Keratinocyte (primary cell): ENCODE measurements at regions not wholly inside any gene's neighbourhood (a gene's known extent, or its start where the extent isn't known, plus 50 kb on each side); places are given as distances from the start of the nearest gene placed in this dataset.

Source experiments
- CTCF ChIP-seq, 3 experiments: IDR thresholded peaks in 1 of 3; conservative IDR thresholded peaks in 1 of 3; optimal IDR thresholded peaks in 1 of 3; 2 replicates in 2 of 3; 3 replicates in 1 of 3; pipeline versions ENCODE3 to v1.5.1; 2011; ENCODE audit warnings: low read length in 3 of 3, mild to moderate bottlenecking in 3 of 3, moderate library complexity in 2 of 3, control low read depth in 1 of 3, inconsistent platforms in 1 of 3; ENCODE audit not compliant: insufficient read depth in 2 of 3; ENCODE audit errors: extremely low read depth in 1 of 3
- EZH2 ChIP-seq: IDR thresholded peaks from one replicate; pipeline ENCODE4 v1.6.1; 2012; ENCODE audit warnings: inconsistent platforms, mild to moderate bottlenecking, low read length, moderate library complexity

DNA sequence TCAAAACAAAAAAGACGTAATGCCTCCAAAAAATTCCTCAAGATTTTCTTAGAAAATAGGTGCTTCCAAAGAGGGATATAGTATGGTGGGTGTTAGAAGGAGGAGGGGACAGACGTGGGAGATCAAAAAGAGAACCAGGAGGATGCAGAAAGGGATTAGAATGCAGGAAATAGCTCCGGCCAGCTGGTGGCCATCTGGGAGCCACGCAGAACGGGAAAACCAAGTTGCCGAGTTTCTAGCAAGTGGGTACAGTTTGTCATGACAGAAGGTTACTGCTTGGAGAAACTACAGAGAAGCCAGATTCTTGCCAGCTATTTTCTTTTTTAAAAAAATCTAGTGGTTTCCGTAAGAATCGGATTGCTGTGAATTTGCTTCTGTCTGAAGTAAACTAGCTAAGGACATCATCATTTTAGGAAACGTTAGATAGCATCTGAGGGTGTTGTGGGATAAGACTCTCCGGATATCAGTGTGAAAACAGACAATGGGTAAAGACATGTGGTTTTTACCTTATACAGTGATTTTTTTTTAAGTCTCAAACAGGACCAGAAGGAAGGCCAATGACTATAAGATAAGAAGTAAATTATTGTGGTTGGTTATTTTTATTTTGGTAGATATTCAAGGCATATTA is 104.9 kb downstream of the HSPH1 start:
- TF ChIP-seq CTCF (optimal IDR thresholded peaks at IDR 0.05 in 1 of 3, IDR thresholded peaks at IDR 0.05 in 1 of 3, conservative IDR thresholded peaks at IDR 0.05 in 1 of 3; ENCODE audit: extremely low read depth in 1 of 3, insufficient read depth in 2 of 3, low read length in 3 of 3), result no peak
- TF ChIP-seq EZH2, result no peak
